SW 1271 (cell line): ENCODE measurements at regions not wholly inside any gene's neighbourhood (a gene's known extent, or its start where the extent isn't known, plus 50 kb on each side); places are given as distances from the start of the nearest gene placed in this dataset.

Experiments used
- DNase-seq, 2 experiments: peaks; one replicate each; lab custom pipeline; 2025; lab: John Stamatoyannopoulos, UW

DNA sequence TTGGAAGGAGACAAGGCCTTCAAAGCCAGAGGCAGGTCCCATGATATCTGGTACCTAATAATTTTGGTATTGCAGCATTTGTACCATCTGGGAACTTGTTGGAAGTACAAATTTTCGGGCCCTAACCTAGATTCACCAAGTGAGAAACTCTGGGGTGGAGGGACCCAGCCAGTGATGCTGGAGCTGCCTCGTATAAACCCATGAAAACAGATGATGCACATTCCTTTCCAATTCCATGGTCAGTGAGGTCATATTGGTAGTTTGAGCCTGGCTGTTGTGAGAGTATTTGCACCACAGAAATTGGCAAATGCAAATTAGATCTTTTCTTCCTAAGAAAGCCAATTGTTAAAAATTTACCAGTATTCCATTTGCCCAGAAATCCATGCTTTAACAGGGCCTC, 269.6 kb upstream of the PLXNA2 start:
- DNase-seq: no peak

DNA sequence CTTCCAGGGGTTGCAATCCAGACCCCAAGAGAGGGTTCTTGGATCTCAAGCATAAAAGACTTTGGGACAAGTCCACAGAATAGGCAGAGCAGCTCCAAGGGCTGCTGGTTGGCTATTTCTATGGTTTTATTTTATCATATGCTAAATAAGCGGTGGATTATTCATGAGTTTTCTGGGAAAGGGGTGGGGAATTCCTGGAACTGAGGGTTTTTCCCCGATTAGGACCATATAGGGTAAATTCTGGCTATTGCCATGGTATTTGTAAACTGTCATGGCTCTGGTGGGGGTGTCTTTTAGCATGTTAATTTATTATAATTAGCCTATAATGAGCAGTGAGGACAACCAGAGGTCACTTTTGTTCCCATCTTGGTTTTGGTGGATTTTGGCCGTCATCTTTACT, 270.9 kb upstream of the PLXNA2 start:
- no peak for DNase-seq

DNA sequence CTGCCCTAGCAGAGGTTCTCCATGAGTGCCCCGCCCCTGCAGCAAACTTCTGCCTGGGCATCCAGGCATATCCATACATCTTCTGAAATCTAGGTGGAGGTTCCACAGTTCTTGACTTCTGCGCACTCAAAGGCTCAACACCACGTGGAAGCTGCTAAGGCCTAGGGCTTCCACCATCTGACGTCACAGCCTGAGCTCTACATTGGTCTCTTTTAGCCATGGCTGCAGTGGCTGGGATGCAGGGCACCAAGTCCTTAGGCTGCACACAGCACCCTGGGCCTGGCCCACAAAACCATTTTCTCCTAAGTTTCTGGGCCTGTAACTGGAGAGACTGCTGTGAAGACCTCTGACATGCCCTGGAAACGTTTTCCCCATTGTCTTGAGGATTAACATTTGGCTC, 272.6 kb upstream of the PLXNA2 start:
- DNase-seq: no peak

DNA sequence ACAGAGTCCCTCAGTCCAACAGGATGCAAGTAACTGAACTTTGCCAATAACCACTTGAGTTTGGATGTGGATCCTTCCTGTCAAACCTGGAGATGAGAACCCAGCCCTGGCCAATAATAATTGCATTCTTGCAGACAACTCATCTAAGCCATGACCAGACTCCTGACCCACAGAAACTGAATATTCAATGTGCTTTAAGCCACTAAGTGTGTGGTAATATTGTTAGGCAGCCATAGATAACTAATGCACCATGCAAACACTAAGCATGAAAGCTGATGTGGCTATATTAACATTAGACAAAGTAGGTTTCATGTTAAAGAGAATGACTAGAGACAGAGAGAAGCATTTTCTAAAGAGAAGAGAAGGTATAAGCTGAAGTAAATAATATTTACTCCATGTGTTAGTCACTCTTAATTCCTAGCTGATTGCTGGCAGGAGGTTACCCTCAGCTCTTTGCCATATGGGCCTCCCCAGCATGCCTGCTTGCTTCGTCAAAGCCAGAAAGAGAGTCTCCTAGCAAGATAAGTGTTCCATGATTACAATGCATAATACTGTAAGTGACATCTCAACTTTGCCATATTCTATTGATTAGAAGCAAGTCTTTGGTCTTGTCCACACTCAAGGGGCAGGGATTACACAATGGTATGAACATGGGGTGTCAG, 276.4 kb upstream of the PLXNA2 start:
- no peak for DNase-seq

DNA sequence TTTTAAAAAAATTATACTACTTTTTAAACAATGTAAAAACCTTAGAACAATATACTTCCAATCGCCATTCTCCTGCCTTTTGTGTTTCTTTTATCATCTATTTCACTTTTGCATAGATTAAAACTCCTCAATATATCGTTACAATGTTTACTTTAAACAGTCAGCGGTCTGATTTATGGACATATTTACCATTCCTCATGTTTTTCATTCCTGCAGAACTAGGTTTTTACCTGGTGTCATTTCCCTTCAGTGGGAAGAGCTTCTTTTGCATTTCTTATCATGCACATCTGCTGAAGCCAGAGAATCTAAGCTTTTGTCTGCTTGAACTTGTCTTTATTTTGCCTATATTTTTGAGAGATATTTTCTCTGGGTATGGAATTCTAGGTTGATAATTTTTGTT, 277.4 kb upstream of the PLXNA2 start:
- DNase-seq: no peak

DNA sequence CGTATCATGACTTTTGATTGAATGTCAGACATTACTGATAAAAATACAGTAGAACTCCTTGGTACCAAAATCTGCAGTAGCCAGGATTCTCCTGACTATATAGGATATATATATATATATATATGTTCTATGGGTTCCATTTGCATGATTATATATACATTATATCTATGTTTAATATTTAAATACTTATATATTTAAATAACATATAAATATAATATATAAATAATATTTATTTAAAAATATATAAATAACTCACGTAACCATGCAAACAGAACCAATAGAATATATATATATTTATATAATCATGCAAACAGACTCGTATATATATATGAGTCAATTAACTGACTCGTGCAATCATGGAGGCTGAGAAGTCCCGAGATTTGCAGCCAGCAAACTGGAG, 278.8 kb upstream of the PLXNA2 start:
- DNase-seq: no peak

DNA sequence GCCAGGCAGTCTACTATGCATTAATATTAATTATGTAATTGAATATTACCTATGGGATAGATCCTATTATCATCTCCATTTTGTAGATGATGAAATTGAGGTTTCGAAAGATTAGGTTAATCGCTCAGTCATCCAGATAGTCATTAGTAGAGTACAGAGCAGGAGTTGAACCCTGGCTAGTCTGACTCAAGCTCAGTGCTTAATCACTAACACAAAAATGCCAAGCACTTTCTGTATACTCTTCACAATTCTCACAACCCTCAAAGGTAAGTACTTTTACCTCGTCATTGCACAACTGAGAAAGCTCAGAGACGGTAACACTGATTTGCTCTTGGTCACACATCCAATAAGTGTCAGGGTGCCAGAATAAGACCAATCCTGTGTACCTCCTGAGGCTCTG, 280.2 kb upstream of the PLXNA2 start:
- no peak for DNase-seq

DNA sequence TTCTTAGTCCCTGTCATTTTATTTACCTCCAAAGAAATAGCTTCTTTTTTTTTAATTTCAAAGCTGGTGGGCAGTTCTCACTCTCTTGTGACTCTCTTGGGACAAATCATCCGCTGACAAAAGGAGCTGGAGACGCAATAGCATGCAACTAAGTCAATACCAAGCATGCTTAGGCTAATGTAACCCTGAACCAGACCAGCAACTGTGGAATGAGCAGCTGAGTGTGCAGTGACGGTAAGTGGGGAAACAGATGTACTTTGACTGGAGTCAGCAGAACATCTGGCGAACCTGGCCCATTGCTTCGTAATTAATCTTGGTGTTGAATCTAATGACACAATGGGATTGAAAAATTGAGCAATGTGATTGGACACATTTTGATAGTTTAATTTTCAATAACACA, 280.7 kb upstream of the PLXNA2 start:
- DNase-seq: no peak

DNA sequence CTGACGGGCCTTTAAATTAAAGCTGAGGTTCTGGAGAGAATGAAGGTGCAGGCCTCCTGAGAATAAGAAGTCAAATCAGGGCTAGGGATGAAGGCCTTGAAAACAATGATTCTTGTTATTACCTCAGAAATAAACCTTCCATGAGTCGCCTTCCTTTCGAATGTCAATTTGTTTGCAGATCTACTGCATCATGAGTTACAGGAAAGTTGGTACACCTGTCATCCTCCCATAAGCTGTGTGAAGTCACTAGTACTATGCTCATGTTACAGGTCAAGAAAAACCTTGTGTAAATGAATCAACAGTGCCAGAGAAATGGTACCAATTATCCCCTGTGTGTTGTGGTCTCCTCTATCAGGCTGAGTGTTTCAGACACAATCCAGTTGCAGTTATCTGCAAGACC, 281.2 kb upstream of the PLXNA2 start:
- no peak for DNase-seq

DNA sequence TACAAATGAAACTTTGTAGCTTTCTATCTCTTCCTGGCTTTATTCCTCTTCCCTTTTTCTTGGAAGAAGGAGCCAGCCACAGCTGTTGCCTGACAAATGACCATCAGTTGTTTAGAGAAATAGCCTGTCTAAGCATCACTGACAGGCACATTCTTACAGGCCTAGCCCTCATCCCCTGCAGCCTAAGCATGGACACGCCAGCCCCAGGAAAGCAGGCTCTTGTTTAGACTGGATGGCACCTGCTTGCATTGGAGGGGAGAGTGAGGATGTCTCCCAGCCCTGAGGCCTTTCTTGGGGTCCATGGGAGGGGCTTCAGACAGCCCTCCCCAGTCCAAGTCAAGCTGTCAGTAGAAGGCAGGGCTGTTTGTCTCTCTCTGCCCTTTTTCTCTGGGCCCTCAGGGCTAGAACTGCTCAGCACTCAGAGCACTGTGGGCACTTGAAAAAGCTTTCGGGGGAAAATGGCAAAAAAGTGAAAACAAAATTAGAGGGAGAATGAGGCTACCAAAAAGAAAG, 282.5 kb upstream of the PLXNA2 start:
- DNase-seq: no peak

DNA sequence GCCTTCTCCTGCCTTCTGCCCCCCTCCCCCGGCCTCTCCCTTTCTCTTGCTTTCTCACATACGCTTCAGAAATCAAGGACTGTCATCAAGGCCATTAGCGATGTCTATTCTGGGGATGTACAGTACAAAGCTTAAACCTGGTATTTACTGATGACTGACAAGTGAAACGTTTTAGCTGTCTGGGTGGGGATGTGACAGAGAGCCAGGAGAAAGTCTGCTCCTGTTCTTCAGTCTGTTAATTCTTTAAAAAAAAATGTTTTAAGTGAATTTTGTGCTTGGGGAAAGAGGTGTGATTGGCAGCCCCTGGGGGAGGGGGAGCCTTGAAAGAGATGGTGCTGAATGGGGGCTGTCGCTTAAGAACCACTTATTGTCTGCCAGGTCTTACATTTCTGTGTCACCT, 283.0 kb upstream of the PLXNA2 start:
- DNase-seq: no peak

DNA sequence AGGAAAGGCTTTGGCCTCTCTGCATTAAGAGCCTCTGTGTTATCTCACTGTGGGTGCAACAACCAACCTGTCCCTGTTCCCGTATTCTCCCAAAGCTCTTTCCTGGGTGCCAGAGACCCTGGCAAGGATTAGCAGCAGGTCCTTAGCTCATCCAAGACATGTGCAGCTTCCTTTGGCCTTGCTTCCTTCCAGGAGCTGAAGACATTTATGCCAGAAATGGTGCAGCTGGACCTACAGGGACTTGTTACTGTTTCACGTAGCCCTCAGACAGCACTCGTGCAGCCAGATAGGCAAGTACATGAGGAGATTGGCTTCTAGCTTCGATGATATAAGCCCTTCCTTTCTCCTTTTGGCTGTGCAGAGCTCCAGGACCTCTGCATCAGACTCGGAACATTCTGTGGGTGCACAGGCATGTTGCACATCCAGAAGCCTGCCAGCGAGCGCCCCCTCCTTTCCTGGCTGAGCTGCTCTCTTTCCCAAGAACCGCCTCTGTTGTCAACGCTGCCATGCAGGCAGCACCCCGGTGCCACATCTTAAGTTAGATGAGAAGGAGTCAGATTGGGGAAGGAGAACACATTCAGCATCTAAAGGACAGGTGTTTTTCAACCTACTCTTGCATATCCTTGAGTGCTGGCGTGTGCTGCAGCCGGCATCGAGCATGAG, 284.5 kb upstream of the PLXNA2 start:
- DNase-seq: no peak

DNA sequence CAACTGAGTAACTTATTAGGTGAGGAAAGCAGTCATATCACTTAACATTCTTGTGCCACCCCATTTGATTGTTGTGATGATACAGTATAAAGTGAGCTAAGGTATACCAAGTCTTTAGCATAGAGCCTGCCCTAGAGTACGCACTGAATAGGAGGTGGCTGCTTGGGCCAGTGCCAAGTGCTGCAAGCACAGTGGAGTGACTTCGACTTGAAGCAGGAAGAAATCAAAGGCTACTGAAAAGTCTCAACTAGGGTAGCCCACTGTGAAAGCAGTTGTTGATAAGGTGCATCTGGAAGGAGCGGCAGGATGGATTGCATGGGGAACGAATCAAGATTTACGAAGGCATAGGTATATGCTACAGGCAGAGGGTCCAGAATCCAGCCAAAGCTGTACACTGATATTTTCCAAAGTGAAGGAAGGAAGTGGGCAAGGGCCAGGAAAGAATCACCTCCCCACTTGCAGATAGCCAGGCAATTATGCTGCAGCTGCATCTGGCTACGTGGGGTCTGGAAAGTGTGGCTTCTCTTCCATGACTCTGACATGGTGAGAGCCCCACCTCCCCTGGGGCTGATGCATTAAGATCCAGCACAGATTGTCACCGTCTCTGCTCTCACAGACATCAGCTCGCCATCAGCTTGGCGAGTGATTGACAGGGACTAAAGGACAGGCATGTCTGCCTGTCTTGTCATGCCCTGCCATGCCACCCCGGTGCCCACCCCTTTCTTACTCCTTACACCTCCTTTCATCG, 287.0 kb upstream of the PLXNA2 start:
- DNase-seq: no peak

DNA sequence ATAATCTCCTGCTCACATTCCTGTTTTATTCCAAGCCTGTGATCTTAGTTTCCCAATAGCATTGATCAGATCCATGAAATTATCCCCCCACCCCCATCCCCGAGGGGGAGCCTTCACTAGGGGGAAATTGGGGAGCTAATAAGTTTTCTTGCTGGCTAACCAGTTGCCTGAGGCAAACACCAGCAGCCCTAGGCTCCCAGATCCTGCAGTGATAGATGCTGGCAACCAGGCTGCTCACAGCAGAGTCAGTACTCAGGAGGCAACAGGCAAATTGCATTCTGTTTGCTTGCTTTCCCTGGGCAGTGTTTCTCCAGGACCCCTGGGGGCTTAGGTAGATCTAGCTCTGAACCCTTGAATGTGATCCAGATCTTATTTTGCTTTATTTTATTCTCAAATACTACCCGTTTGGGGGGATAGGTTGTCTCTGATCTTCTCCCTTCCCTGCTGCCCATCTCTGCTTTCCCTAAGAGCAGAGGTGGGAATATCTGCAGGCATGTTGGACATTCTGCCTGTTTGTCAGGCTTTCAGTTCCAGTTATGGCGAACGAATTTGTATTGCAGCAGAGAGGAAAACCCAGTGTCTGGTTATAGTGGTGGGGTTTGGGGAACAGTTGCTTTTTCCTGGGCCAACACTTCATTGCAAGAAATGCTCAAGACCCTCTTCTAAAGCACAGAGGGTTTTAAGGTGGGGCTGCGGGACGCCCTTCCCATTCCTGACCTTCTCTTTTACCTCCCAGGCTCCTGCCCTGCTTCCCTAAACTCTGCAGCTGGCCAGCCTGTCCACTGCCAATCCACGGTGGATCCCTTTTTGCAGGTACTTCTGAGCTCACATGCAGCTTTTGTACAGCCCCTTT, 289.8 kb upstream of the PLXNA2 start:
- DNase-seq: no peak

DNA sequence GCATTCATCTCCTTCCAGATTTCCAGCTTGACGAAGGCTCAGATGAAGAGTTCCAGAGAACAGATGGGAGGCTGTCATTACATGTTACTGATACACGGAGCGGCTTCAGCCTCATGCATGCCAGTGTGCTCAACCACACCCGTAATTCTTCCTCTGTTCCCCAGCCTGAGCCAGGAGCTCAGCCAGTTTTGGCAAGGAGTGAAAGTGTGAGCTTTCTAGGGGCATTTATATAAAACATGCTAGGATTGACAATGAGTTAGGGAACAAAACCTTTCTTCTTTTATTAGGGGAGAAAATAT, 290.4 kb upstream of the PLXNA2 start:
- DNase-seq: no peak

DNA sequence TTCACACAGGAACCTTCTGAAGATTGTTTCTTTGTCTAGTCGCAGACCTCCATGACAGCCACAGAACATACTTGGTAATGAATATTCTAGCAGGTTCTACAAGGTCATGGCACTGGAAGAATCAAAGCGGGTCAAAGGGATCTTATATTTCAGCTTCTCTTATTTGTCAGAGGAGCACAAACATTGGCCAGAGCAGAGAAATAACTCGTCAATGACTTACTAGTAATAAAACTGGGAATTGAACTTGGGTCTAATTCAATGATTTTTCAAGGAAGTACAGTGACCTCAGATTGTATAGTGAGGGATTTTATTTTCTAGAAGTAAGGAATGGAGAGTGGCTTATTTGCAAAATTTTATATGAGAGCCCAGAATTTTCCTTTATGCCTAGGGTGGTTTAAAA, 290.8 kb upstream of the PLXNA2 start:
- no peak for DNase-seq

DNA sequence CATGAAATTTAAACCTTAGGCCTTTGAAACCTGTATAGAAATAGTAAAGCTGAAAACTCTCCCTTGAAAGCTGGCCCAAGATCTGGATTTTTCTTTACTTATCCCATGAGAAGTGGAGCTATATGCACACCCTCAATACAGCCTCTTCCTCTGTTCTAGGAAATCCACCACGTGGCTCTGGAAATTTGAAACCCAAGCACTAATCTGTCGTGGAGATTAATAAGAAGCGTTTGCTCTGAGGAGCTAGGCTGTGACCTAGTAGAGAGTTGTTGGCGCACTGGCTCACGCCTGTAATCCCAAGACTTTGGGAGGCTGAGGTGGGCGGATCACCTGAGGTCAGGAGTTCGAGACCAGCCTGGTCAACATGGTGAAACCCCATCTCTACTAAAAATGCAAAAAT, 291.3 kb upstream of the PLXNA2 start:
- DNase-seq: no peak

DNA sequence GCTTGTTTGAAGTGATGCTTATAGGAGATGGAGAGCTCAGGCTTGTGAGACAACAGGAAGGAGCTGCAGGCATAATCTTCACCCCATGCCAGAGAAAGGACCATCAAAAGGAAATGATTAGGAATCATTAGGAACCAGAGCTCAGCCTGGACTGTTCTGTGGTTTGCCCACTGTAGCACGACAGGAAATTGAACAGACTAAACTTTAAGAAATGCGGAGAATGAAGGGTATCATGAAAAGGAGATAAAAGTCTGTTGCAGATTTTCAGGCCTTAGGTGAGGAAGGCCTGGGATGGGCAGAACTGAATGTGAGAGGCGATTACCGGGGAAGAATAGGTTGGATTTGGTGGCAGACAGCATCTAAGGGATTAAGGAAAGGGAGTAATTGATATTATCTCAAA, 292.0 kb upstream of the PLXNA2 start:
- no peak for DNase-seq

DNA sequence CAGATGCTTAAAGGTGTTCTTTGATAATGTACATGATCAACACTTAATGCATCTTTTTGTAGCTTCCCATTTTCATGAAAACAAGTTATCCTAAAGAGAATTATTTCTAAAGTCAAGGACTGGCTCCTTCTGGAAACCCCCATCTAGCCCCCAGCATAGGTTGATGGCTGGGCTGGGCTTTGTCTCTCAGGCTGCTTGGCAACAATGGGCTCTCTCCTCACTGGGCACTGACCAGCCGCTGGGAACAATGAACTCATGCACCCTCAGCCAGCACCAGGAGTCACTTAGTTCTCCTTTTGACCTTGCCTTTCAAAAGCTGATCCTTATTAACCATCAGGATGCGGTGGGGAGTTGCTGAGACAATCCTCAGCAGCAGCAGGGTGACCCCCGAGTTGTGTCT, 293.0 kb upstream of the PLXNA2 start:
- DNase-seq: no peak

DNA sequence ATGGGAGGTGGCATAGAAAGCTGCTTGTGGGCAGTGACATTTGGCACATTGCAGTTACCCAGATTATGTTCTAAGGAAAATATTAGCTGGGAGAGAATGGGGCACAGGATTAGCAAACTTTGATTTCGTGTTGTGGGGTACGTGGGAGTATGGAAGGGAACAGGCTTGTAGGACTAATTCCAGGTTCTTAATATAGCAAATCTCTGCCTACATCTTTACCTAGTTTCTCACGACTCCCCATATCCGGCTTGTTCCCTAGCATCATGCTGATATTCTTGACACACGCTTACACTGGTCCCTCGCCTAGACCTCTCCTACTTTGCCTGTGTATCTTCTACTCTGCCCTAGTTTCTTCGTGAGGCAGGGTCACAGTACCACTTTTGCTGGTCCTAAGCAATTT, 293.9 kb upstream of the PLXNA2 start:
- DNase-seq: no peak

DNA sequence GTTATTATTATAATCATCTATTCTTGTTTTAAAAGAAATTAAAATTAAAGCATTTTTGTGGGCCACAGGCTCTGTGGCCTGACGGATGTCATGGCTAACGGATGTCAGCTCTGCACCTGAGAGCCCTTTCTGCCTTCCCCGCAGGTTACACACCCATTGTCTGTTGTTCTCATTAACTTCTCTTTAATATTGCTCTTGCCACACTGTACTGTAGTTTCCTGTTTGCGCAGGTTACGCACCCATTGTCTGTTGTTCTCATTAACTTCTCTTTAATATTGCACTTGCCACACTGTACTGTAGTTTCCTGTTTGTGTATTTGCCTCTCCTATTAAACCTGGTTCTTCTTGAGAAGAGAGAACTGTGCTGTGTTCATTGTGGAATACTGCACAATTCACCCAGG, 294.4 kb upstream of the PLXNA2 start:
- no peak for DNase-seq

DNA sequence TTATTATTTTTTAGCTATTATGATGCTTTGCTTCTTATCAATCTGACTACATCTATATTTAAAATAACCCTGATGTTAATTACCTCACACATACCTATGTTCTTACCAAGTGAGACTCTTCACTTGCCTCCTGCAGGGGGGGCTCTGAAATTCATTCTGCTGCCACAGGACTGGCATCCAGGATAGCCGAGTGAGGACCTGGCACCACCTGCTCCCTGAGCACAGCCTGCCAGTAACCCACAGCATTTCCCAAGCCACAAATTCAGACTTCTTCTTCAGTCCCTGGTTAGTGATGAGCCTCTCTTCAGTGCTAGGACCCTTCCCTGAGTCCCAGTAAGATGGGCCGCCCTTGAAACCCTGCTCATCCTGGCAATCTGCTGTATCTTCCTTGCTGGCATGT, 296.5 kb upstream of the PLXNA2 start:
- no peak for DNase-seq
